Renal pelvis (tissue), 1 donor: ENCODE measurements at regions not wholly inside any gene's neighbourhood (a gene's known extent, or its start where the extent isn't known, plus 50 kb on each side); places are given as distances from the start of the nearest gene placed in this dataset.
A peak's percentile ranks its signal among the peaks of the same experiment; 100 is the strongest.

ENCODE experiments used
- DNase-seq: peaks from one replicate; pipeline ENCODE4 v3.0.0-alpha.2; 2013

- DNase-seq: no peak
These were observed 149.7 kb upstream of the SPRY4 start for GRCh38 chr5:142474431-142475094.

DNA sequence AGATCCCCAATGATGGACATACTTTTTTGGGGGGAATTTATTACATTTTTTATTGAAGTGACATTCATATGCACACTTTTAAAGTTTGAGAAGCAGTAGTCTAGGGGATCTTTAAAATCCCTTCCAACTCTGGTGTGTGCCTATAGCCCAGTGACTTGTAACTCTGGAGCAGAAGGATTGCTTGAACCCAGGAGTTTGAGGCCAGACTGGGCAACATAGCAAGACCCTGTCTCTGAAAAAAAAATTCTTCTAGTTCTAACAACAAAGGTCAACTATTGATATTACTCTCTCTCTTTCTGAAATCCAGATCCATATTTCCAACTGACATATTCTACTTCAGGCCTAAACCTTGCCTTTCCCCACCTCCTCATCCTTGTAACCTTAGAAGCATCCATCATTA is 148.2 kb upstream of the SPRY4 start:
- no peak for DNase-seq

- DNase-seq: no peak
These were observed 147.6 kb upstream of the SPRY4 start for GRCh38 chr5:142472306-142472951.

DNA sequence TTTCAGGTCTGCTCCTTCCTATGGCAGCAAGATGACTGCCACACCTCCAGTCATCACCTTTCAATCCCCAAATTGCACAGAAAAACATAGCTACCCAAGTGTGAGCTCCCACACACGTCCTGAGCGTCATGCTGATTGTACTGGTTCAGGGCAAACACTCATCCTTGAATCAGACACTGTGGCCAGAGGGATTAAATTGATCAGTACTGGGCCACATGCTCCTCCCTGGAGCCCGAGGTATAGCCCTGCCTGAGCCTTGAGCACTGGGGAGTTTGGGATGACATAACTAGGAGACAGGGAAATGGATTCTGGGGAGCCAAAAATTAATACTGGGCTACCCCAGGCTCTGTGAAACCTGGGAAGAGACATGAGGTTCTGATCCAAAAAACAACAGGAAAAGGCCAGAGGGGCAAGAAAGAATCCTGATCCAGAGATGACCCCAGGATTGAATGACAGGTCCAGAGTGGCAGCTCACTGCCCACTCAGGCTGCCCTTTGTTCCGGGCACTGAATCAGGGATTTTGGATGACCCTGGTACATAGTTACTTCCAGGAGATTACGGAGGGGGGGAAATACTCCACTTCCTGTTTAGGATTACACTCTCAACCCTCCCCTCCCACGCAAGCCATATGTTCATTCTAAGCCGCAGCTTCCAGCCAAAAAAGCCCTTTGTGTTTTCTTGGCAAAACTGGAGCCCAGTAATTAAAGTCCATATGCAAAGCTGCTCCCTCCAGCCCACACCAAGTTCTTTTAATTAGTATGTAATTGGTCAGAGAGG is 141.6 kb upstream of the SPRY4 start:
- DNase-seq: peak; percentile 61

DNA sequence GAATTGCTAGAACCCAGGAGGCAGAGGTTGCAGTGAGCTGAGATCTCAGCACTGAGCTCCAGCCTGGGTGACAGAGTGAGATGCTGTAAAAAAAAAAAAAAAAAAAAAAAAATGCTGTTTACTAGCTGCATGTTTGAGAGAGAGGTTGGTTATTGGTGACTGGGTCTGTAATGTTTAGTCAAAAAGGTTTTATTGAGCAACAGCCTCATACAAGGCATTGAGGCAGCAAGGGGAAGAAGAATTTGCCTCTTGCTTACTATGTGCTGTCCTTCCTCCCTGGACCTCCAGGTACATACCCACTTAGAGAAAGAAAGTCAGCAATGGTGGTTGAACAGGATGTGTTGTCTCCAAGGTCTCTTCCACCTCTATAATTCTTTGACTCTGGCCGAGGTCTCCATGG is 140.7 kb upstream of the SPRY4 start:
- DNase-seq: no peak

GRCh38 chr5:142463904-142464303 is 139.1 kb upstream of the SPRY4 start:
- no peak for DNase-seq

- no peak for DNase-seq
These were observed 136.3 kb upstream of the SPRY4 start for GRCh38 chr5:142461028-142461590.

GRCh38 chr5:142459209-142459608 is 134.4 kb upstream of the SPRY4 start:
- no peak for DNase-seq

DNA sequence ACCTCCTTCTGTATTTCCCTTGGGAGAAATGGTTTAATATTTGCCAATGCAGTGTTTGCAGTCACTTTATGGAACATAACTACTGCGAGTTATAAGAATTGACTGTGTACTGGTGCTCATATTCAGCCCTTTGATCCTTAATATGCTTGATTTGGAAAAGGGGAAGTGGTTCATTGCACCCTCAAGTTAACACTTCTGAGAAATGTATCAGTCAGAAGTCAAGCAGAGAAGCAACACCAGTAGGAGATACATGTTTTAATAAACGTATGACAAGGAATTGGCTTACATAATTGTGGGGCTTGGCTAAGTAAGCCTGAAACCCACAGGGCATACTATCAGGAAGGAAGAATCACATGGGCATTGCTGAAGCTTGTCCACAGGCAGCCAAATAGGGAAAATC is 131.0 kb upstream of the SPRY4 start:
- DNase-seq: no peak

- no peak for DNase-seq
These were observed 129.1 kb upstream of the SPRY4 start for GRCh38 chr5:142453932-142454331.

- no peak for DNase-seq
These were observed 125.6 kb upstream of the SPRY4 start for GRCh38 chr5:142450419-142450818.

DNA sequence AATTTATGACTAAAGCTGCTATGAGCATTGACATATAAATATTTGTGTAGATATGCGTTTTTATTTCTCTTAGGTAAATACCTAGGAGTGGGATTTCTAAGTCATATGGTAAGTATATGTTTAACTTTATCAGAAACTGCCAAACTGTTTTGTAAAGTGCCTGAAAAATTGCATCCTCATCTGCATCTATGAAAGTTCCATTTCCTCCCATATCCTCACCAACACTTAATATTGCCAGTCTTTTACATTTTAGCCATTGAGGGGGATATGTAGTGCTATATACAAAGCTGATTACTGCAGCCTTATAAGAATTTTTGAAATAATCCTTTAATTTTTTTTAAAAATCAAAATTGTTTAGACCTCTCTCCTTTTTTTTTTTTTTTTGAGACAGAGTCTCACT is 123.1 kb upstream of the SPRY4 start:
- DNase-seq: no peak

DNA sequence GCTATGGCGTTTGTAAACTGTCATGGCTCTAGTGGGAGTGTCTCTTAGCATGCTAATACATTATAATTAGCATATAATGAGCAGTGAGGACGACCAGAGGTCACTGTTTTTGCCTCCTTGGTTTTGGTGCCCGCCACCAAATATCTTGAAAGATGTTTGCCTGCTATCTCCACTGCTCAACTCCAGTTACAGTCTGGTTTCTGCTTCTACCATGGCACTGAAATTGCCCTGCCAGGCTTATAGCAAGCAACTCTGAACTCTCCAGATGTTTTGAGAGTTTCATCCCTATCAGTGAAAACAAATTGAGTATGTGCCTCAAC is 122.1 kb upstream of the SPRY4 start:
- no peak for DNase-seq

- no peak for DNase-seq
These were observed 121.5 kb upstream of the SPRY4 start for GRCh38 chr5:142446131-142446959.

GRCh38 chr5:142445266-142445665 is 120.4 kb upstream of the SPRY4 start:
- DNase-seq: no peak

DNA sequence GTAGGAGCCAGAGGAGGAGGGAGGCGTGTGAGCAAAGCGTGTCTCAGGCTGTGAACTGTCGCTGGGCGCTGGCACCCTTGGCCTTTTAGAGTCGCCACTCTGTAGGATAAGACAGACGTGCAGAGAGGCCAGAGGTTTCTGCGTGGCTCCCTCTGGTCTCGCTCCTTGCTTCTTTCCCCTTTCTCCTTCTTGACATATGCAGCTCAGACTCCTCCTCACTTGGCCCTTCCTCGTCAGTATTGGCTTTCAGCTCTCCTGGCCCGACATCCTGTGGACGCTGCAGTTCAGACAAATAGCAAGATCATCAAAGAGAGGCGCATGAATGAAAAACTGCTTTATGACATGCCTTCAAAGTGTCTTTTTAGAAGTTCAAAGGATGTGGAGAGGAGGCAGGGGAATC is 116.8 kb upstream of the SPRY4 start:
- DNase-seq: no peak

- no peak for DNase-seq
These were observed 114.5 kb upstream of the SPRY4 start for GRCh38 chr5:142439207-142439860.

- no peak for DNase-seq
These were observed 113.8 kb upstream of the SPRY4 start for GRCh38 chr5:142438573-142438972.

DNA sequence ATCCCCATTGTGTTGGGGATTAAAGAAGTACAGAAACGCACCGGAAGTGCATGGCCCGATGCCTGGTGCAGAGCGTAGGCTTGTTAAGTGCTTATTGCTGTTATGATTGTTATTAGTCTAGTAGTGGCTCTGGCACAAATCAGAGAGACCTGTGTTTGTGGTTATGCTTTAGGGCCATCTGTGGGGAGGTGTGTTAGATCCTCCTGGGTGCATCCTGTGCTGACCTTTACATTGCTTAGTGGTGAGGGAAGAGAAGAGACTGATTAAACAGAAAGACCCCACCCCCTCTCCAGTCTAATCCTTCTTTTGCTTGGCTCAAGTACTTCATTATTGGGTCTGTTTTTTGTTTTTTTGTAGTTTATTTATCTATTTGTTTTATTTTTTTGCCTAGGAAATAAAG is 112.7 kb upstream of the SPRY4 start:
- DNase-seq: no peak

GRCh38 chr5:142435410-142436115 is 110.7 kb upstream of the SPRY4 start:
- DNase-seq: no peak

GRCh38 chr5:142434322-142434612 is 109.4 kb upstream of the SPRY4 start:
- no peak for DNase-seq
